ENCODE measurements at regions not wholly inside any gene's neighbourhood (a gene's known extent, or its start where the extent isn't known, plus 50 kb on each side); places are given as distances from the start of the nearest gene placed in this dataset.
"Not testable (repeated sequence)": the region's sequence is repeated elsewhere in the genome, so short reads cannot be mapped to it uniquely, and the experiment has no call there.

- no peak for DNase-seq (ENCODE audit: low read depth in 2 of 2)
Observed at GRCh38 chr13:80858131-80858530, 517.2 kb upstream of the SPRY2 start.

GRCh38 chr13:80857321-80857720 is 516.4 kb upstream of the SPRY2 start:
- no peak for DNase-seq (ENCODE audit: low read depth in 2 of 2)

- no peak for DNase-seq (ENCODE audit: low read depth in 2 of 2)
Observed at GRCh38 chr13:80850771-80851170, 509.8 kb upstream of the SPRY2 start.

GRCh38 chr13:80844164-80844563 is 503.2 kb upstream of the SPRY2 start:
- no peak for DNase-seq (ENCODE audit: low read depth in 2 of 2)

GRCh38 chr13:80841414-80841813 is 500.5 kb upstream of the SPRY2 start:
- DNase-seq (ENCODE audit: low read depth in 2 of 2), result no peak

GRCh38 chr13:80840316-80840976 is 499.5 kb upstream of the SPRY2 start:
- DNase-seq (ENCODE audit: low read depth in 2 of 2), result peak in 1 of 2 donors; percentile 70

- DNase-seq (ENCODE audit: low read depth in 2 of 2), result no peak
Observed at GRCh38 chr13:80835902-80836301, 495.0 kb upstream of the SPRY2 start.

GRCh38 chr13:80830431-80830830 is 489.5 kb upstream of the SPRY2 start:
- DNase-seq (ENCODE audit: low read depth in 2 of 2), result no peak

GRCh38 chr13:80828759-80829158 is 487.8 kb upstream of the SPRY2 start:
- no peak for DNase-seq (ENCODE audit: low read depth in 2 of 2)

- no peak for DNase-seq (ENCODE audit: low read depth in 2 of 2)
Observed at GRCh38 chr13:80825276-80825675, 484.4 kb upstream of the SPRY2 start.

- DNase-seq (ENCODE audit: low read depth in 2 of 2), result no peak
Observed at GRCh38 chr13:80824229-80824628, 483.3 kb upstream of the SPRY2 start.

- DNase-seq (ENCODE audit: low read depth in 2 of 2), result peak in 1 of 2 donors; percentile 3
Observed at GRCh38 chr13:80823472-80823871, 482.5 kb upstream of the SPRY2 start.

- DNase-seq (ENCODE audit: low read depth in 2 of 2), result no peak
Observed at GRCh38 chr13:80821466-80821865, 480.5 kb upstream of the SPRY2 start.

- DNase-seq (ENCODE audit: low read depth in 2 of 2), result no peak
Observed at GRCh38 chr13:80817979-80818378, 477.1 kb upstream of the SPRY2 start.

GRCh38 chr13:80814541-80814940 is 473.6 kb upstream of the SPRY2 start:
- no peak for DNase-seq (ENCODE audit: low read depth in 2 of 2)

GRCh38 chr13:80810294-80810693 is 469.4 kb upstream of the SPRY2 start:
- not testable (repeated sequence) for DNase-seq (ENCODE audit: low read depth in 2 of 2)

GRCh38 chr13:80802946-80803345 is 462.0 kb upstream of the SPRY2 start:
- no peak for DNase-seq (ENCODE audit: low read depth in 2 of 2)

- DNase-seq (ENCODE audit: low read depth in 2 of 2), result no peak
Observed at GRCh38 chr13:80798576-80799133, 457.7 kb upstream of the SPRY2 start.

GRCh38 chr13:80787604-80788003 is 446.7 kb upstream of the SPRY2 start:
- peak in 1 of 2 donors; percentile 38 for DNase-seq (ENCODE audit: low read depth in 2 of 2)

- DNase-seq (ENCODE audit: low read depth in 2 of 2), result no peak
Observed at GRCh38 chr13:80783926-80784565, 443.1 kb upstream of the SPRY2 start.

- no peak for DNase-seq (ENCODE audit: low read depth in 2 of 2)
Observed at GRCh38 chr13:80782441-80782840, 441.5 kb upstream of the SPRY2 start.

- no peak for DNase-seq (ENCODE audit: low read depth in 2 of 2)
Observed at GRCh38 chr13:80778297-80778696, 437.4 kb upstream of the SPRY2 start.

- no peak for DNase-seq (ENCODE audit: low read depth in 2 of 2)
Observed at GRCh38 chr13:80757694-80758093, 416.8 kb upstream of the SPRY2 start.
